GM21360 (cell line): ENCODE measurements at regions not wholly inside any gene's neighbourhood (a gene's known extent, or its start where the extent isn't known, plus 50 kb on each side); places are given as distances from the start of the nearest gene placed in this dataset.

Source experiments
- ATAC-seq: cut with Tn5 transposase; IDR thresholded peaks from one replicate; pipeline ENCODE4 v1.9.1; 2021; ENCODE audit warnings: mild to moderate bottlenecking, moderate library complexity; ENCODE audit not compliant: unreplicated experiment

DNA sequence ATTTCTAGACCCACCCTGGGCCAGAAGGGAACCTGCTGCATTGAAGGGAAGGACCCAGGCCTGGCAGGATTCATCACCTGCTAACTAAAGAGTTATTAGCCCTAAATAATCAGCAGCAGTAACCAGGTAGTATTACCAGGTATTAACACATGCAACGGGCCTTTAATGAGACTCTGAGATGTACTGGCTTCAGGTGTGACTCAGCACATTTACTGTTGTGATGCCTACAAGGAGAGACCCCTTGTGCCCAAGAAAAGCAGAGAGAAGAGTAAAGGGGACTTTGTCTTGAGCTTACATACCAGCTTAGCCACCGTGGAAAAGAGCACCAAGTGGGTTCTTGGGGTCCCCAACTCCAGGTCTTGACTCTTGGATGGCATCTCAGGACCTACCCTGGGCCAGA, 243.1 kb upstream of the SLC39A10 start:
- no peak for ATAC-seq

- no peak for ATAC-seq
Observed at GRCh38 chr2:195413422-195413821, 243.6 kb upstream of the SLC39A10 start.

- no peak for ATAC-seq
Observed at GRCh38 chr2:195411219-195411687, 245.8 kb upstream of the SLC39A10 start.

- ATAC-seq: peak; percentile 81
Observed at GRCh38 chr2:195410074-195410671, 246.9 kb upstream of the SLC39A10 start.

- ATAC-seq: no peak
Observed at GRCh38 chr2:195408811-195409210, 248.2 kb upstream of the SLC39A10 start.

DNA sequence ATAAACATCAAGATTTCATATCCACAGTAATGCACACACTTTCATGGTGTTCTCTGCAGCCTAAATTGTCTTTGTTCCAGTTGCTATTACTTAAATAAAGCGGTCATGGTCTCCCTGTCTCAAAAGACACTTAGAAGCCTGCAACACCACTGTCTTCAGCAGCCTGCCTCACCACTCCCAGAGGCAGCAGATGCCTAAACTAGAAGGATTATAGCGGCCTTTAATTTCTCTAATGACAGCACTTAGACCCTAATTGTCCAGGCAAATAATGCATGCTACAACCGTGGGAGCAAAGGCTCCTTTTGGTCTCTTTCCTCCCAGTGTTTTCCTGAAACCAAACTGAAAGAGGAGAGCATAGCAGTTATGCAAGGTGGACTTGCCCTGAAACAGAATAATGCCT, 248.8 kb upstream of the SLC39A10 start:
- ATAC-seq: no peak

DNA sequence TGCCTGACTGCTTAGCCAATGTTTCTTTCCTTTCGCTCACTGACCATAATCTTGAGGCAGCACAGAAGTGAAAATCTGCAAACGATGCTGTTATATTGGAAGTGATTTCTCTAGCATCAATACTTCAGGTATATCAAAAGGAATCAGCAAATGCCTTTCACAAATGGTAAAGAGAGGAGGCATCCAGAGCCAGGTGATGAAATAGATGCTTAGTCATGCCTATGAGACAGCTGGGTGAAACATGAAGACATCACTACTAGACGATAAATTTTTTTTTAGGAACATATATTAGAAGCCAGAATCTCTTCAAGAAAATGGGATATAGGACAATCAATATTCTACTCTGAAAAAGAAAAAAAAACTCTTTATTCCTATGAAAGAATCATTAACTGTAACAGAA, 249.2 kb upstream of the SLC39A10 start:
- ATAC-seq: no peak

GRCh38 chr2:195406886-195407603, 250.0 kb upstream of the SLC39A10 start:
- ATAC-seq: no peak

- no peak for ATAC-seq
Observed at GRCh38 chr2:195404651-195405050, 252.4 kb upstream of the SLC39A10 start.

GRCh38 chr2:195396479-195396878, 260.5 kb upstream of the SLC39A10 start:
- no peak for ATAC-seq

DNA sequence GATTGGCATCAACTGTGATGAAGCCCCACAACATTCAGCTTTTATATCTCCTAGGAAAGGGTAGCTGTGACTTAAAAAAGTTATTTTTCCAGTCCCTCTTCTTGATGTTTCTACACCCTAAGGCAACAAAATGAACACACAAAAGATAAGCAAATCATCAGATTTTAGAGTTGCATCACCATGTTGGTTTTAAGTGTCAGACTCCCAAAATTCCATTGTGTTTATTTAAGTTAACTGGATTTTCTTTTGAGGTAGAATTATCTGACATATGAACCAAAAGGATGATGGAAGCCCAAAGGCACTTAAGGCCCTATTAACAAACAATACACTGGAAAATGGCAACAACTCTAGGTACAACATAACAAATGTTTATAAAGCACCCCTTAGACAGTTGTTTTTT, 261.7 kb upstream of the SLC39A10 start:
- ATAC-seq: no peak

GRCh38 chr2:195392446-195393336, 264.3 kb upstream of the SLC39A10 start:
- ATAC-seq: no peak

- ATAC-seq: no peak
Observed at GRCh38 chr2:195390686-195391321, 266.2 kb upstream of the SLC39A10 start.

DNA sequence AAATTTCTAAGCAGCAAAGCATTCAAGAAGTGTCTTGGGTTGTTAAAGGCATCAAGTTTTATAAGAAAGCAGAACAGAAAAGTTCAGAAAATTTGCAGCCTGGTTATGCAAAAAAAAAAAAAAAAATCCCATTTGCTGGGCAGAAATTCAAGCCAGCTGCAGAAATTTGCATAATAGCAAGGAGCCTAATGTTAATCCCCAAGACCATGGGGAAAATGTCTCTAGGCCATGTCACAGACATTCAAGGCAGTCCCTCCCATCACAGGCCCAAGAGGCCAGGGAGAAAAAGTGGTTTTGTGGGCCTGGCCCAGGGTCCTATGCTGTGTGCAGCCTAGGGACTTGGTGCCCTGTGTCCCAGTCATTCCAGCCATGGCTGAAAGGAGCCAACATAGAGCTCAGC, 269.0 kb upstream of the SLC39A10 start:
- no peak for ATAC-seq

DNA sequence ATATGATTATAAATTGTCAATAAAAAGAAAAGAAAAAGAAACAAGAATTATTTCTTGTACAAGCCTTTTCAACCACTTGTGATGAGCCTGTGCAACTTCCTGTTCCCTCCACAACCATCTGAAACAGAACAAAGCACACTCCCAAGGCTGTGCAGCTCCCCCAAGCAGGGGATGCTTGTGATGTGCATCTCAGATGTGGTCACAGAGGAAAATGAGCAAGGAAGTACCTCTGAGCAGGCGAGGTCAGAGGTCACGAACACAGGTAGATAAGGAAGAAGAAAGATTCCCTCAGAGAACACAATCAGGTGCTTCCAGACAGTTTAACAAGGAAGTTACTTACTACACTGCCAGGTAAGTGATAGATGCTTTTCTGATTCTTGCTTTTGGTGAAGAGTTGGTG, 274.8 kb upstream of the SLC39A10 start:
- ATAC-seq: no peak

- no peak for ATAC-seq
Observed at GRCh38 chr2:195370167-195370943, 286.7 kb upstream of the SLC39A10 start.

DNA sequence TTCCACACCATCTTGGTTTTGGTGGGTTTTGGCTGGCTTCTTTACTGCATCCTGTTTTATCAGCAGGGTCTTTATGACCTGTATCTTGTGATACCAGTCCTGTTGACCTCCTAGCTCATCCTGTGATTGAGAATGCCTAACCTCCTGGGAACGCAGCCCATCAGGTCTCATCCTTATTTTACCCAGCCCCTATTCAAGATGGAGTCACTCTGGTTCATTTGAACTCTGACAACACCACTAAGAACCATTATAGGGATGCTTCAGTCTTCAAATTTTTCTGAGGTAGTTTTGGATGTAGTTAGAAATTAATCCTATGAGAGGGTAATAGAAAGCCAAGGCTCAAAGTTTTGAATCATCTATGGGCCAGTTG, 287.8 kb upstream of the SLC39A10 start:
- no peak for ATAC-seq

DNA sequence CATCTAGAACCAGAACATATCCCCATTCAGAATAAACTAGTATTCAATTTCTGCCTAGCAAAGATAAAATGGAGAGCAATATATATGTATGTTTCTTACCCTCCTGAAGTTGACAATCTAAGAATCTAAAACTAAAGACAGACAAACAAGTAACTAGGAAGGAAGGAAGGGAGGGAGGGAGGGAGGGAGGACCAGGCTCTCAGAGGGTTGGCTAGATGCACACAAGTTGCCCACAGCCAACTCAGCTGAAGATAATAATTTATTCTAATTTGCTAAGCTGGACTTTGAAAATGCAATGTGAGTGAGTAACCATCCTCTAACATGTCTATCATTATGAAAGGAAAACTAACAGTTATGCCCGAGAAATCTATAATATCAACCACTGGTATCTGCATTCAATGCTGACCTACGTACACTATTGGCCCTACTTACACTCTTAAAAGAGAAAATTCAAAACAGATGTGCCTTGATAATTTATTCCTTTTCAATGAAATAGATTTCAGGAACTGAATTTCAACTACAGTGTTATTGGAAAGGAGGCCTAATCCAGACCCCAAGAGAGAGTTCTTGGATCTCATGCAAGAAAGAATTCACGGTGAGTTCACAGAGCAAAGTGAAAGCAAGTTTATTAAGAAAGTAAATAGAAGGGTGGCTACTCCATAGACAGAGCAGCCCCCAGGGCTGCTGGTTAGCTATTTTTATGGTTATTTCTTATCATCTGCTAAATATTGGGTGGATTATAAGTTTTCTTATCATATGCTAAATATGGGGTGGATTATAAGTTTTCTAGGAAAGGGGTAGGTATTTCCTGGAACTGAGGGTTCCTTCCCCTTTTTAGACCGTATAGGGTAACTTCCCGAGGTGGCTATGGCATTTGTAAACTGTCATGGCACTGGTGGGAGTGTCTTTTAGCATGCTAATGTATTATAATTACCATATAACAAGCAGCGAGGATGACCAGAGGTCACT, 288.5 kb upstream of the SLC39A10 start:
- ATAC-seq: no peak

GRCh38 chr2:195367809-195368208, 289.2 kb upstream of the SLC39A10 start:
- ATAC-seq: no peak
